Inflammatory macrophage treated with lipopolysaccharide for 1 hour (primary cell): ENCODE measurements at regions not wholly inside any gene's neighbourhood (a gene's known extent, or its start where the extent isn't known, plus 50 kb on each side); places are given as distances from the start of the nearest gene placed in this dataset.
A peak's percentile ranks its signal among the peaks of the same experiment; 100 is the strongest.
"Not testable (repeated sequence)": the region's sequence is repeated elsewhere in the genome, so short reads cannot be mapped to it uniquely, and the experiment has no call there.

ENCODE experiments used
- DNase-seq, 2 donors: peaks; one replicate each; pipeline ENCODE4 v3.0.0-alpha.2; 2020 to 2022

DNA sequence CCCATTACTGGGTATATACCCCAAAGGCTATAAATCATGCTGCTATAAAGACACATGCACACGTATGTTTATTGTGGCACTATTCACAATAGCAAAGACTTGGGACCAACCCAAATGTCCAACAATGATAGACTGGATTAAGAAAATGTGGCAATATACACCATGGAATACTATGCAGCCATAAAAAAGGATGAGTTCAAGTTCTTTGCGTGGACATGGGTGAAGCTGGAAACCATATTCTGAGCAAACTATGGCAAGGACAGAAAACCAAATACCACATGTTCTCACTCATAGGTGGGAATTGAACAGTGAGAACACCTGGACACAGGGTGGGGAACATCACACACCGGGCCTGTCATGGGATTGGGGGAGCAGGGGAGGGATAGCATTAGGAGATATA, 54.4 kb upstream of the MUCL1 start:
- DNase-seq = not testable (repeated sequence)

DNA sequence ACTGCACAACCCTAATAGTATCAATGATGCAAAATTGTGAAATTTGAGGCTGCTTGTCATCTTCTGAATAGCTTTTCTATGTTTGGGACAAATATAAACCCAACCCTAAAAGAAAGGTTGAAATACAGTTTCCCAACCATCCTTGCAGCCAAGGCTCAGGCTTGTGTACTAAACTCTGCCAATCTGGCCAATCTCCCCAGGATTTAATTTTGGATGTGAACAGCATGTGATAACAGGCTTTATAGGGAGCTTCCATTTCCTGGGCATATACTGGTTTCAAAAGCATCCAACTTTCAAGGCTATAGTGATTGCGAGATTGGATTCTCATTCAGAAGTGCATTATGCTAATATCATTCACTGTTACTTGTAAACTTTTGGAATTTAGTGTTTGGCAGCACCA, 55.7 kb upstream of the MUCL1 start:
- no peak for DNase-seq

DNA sequence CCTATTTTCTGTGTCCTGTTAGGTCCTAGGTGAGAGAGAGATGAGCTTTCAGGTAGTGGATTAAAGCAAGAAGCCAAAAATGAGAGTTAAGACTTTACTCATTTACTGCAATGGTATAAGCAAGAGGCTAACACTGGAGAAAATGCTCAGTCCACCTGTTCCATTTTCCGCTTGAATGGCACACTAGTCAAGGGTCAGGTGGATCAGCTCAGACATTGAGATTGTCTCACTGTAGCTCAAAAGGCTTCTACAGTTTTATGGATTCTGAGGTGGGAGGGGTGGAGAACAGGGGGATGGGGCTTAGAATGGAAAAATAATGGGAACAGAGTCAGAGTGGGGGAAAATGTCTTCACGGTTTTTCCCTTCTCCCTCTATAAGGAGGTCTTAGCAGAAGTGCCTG, 57.3 kb upstream of the MUCL1 start:
- DNase-seq = no peak

GRCh38 chr12:54795644-54796043, 58.7 kb upstream of the MUCL1 start:
- no peak for DNase-seq

- no peak for DNase-seq
Observed at GRCh38 chr12:54786081-54786480, 68.2 kb upstream of the MUCL1 start.

GRCh38 chr12:54784115-54784514, 70.2 kb upstream of the MUCL1 start:
- DNase-seq = no peak

GRCh38 chr12:54777031-54777430, 77.3 kb upstream of the MUCL1 start:
- DNase-seq = not testable (repeated sequence)

GRCh38 chr12:54773593-54773992, 80.7 kb upstream of the MUCL1 start:
- DNase-seq = no peak

GRCh38 chr12:54765652-54766051, 88.7 kb upstream of the MUCL1 start:
- DNase-seq = no peak

DNA sequence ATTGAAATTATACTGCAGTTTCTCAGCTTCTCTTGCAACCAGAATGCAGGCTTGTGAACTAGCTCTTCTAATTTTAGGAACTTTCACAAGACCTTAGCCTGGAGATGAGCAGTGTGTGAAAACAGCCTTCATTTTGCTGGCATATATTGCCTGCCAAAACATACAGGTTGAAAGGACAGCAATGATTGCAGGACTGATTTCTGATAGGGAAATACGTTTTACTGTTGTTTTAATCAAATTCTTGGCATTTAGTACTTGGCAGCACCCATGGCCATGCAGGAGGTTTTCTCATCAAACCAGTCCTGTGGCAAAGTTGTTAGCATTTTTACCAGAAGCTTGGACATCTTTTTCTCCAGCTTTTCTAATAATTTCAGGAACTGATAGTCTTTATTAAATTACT, 91.9 kb upstream of the MUCL1 start:
- DNase-seq = no peak

DNA sequence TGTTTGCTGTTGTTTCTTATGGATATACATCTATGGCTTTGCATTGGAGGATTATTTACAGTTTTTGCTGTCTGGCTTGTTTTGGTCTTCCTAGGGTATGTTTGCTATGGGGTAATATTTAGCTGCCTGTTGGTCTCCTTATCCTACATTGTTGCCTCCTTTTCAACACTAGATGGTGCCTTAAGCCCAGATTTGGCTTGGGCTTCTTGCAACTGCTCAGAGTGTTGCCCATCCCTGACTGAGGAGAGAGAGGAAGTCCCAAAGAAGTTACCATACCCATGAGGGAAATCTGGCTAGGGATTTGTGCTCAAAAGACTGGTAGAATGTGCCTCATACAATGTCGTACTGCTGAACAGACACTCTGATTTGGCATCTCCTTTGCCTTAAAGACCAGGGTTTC, 94.6 kb upstream of the MUCL1 start:
- DNase-seq = peak; percentile 63 to 74

DNA sequence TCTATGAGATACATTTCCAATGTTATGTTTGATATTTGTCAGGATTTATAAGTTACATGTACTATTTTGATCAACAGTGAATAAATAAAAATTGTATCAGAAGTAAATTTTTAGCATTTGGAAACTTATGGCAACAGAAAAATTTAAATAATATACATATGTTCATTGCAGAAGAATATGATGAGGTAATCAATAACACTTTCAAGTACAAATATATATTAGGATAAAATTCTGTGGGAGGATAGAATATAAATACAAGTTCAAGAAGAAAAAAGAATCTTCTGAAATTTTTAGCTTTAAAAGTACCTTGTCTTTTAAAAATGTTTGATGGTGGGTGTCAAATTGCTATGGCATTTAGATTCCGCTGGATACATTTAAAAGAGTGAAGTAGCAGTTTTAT, 102.8 kb upstream of the MUCL1 start:
- DNase-seq = no peak

DNA sequence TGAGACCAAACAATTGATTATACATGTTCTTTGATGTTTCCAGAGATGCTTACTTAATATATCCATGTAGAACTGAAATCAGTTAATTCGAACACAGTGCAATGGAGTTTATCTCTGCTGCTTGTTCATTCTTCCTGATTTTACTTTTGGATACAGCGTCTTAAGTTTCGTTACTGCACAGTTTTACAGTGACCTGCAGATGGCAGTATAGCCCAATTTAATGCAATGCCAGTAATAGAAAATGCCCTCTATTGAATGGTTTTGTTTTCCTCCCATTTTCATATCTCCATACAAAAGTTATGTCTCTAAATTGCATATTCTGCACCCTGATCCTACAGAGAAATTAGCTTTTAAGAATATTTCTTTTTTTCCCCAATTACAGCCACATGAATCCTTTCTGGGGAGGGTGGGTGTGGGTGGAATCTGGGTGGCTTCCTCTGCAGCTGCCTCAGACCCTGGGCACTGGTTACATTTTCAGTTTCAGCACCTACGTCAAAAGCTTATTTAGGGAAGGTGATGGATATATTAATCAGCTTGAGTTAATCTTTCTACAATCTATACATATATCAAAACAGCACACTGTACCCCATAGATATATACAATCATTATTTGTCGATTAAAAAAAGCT, 101.1 kb upstream of the DCD start:
- peak; percentile 34 to 78 for DNase-seq

- DNase-seq = no peak
Observed at GRCh38 chr12:54744590-54744989, 96.4 kb upstream of the DCD start.

DNA sequence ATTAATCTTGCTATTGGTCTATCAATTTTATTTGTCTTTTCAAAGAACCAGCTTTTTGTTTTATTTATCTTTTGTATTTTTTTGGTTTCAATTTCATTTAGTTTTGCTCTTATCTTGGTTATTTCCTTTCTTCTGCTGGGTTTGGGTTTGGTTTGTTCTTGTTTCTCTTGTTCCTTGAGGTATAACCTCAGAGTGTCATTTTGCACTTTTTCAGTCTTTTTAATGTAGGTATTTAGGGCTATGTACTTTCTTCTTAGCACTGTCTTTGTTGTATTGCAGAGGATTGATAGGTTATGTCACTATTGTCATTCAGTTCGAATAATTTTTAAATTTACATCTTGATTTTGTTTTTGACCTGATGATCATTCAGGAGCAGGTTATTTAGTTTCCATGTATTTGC, 92.7 kb upstream of the DCD start:
- DNase-seq = no peak

- no peak for DNase-seq
Observed at GRCh38 chr12:54736549-54736948, 88.4 kb upstream of the DCD start.

GRCh38 chr12:54734196-54734950, 86.2 kb upstream of the DCD start:
- no peak for DNase-seq

DNA sequence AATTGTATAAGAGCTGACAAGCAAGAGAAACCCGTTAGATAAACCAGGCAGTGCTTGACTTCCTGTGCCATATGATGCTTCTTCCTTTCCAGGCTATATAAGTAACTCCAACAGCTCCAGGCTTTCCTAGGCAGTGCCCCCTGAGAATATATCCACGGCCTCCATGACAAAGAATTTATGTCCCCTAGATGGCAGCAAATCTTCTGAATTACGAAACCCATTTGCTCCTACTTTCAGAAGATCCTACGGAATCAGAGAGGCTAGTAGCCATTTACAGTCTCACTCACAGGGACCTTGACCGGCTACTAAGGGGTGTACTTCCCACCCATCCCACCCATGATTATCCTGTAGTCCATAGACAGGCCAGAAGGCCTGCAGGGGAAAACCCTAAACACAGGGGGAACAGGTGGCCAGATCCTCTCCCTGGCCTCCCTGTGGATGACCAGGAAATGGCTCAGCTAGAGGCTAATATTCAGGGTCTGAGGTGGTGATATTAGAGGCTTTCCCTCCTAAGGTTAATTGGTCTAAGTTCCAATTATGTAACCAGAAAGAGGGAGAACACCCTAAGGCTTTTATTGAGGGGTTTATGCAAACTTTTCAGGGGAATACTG, 77.2 kb upstream of the DCD start:
- DNase-seq = peak; percentile 21 to 68

- DNase-seq = peak; percentile 12 to 69
Observed at GRCh38 chr12:54723379-54724256, 75.5 kb upstream of the DCD start.

GRCh38 chr12:54721312-54721711, 73.1 kb upstream of the DCD start:
- no peak for DNase-seq

GRCh38 chr12:54719691-54720090, 71.5 kb upstream of the DCD start:
- DNase-seq = peak in 1 of 2 donors; percentile 11

DNA sequence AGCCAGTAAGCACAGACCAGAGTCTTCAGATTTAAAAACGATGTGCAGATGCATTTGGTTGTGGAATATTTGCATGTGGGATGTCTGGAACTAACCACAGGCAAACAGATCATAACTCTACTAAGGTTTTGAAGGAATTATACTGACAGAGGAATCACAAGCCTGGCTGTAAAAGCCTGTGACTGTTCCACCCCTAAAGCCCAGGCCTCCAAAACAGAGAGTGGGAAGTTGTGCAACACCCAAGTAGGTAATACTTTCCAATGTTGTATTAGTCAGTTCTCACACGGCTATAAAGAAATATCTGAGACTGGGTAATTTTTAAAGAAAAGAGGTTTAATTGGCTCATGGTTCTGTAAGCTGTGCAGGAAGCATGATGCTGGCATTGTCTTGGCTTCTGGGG, 68.1 kb upstream of the DCD start:
- DNase-seq = peak; percentile 62 to 72

GRCh38 chr12:54713876-54714275, 65.7 kb upstream of the DCD start:
- DNase-seq = not testable (repeated sequence)
